Umbilical cord (tissue), 1 donor: ENCODE measurements at regions not wholly inside any gene's neighbourhood (a gene's known extent, or its start where the extent isn't known, plus 50 kb on each side); places are given as distances from the start of the nearest gene placed in this dataset.
A peak's percentile ranks its signal among the peaks of the same experiment; 100 is the strongest.
"Not testable (repeated sequence)": the region's sequence is repeated elsewhere in the genome, so short reads cannot be mapped to it uniquely, and the experiment has no call there.

ENCODE experiments used
- DNase-seq: peaks from one replicate; pipeline ENCODE4 v3.0.0-alpha.2; 2015; ENCODE audit warnings: low spot score

DNA sequence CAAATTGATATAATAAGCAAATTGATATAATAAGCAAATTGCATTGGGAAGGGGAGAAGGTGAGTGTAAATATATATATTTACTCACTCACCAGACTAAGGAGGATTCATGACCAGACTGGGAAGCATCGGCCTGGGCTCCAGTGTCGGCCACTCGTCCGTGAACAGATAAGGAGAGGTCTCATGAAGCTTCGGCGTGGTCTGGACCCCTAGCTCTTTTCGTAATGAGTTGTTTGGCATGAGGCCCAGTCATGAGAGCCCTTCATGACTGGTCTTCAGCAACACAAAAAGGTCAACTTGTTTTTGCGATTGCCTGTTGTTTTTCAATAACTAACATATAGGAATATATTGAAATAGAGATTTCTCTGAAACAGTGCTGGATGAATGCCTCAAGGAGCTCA, 222.9 kb upstream of the KCNK2 start:
- DNase-seq, result no peak

DNA sequence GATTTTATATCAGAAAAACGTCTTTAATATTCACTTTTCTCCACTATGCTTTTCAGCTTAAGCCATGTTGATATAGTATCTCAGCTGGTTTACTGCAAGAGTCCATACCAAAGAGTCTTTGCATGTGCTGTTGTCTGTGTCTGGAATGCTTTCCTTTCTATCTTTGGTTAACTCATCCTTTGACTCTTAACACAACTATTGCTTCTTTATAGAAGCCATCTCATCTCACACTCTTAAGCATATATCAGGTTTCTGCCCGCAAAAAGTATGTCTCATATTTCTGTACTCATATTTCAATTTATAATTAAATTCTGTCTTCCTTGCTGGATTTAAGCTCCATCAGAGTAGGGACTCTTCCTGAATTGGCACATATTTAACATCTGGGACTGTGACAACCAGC, 220.9 kb upstream of the KCNK2 start:
- no peak for DNase-seq

DNA sequence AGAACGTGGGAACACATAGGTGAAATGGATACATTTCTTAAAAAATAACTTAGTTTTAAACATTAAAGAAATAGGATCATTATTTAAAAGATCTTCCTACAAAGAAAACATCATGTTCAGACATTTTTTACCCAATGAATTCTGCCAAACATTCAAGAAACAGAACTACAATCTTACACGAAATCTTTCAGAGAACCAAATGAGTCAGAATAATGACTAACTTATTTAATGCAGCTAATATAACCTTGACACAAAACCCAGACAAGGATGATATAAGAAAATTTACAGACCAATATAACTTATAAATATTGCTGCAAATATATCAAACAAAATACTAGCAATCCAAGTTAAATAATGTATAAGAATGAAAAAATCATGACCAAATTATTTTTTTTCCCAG, 220.1 kb upstream of the KCNK2 start:
- no peak for DNase-seq

DNA sequence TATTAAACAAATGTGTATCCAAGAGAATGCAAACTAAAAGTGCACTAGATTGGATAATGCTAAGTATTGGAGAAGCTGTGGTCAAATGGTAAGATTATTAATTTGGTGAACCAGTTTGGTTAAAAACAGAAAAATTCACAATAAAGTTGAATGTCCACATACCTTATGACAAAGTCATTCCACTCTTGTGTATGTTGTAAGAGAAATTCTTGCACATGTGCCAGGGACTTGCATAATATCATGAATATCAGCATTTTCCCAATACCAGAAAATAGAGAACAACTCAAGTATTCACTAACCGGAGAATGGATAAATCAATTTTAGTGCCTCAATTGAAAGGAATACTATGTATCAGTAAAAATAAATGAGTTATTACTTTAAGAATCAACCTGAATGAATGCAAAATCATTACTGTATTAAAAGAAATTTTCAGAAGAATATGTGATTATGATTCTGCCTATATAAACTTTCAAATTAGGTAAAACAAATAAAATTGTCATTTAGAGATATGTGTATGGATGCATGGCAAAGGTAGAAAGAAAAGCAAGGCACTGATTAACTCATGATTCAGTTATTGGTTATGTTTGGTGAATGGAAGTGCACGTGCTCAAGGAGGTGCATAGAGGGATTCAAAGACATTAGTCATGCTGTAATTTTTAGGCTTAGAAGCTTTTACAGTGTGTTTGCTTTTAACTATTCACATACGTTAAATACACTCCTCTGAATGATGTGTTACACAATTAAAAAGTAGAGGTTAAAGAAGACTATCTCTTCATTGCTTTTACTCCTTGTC, 217.4 kb upstream of the KCNK2 start:
- no peak for DNase-seq

DNA sequence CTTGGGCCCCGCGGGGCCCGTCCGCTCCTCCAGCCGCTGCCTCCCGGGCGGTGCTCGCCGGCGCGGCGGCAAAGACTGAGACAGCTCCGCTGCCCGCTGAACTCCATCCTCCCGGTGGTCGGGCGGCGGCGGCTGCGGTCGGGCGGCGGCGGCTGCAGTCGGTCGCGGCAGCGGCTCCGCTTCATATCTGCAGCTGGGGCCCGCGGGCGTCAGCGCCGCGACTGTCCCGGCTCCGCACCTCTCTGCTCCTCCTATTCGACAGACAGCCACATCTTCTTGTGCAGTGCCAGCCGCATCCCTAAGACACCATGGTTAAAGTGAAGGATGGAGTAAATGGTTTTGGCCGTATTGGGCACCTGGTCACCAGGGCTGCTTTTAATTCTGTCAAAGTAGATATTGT, 212.1 kb upstream of the KCNK2 start:
- DNase-seq, result not testable (repeated sequence)

DNA sequence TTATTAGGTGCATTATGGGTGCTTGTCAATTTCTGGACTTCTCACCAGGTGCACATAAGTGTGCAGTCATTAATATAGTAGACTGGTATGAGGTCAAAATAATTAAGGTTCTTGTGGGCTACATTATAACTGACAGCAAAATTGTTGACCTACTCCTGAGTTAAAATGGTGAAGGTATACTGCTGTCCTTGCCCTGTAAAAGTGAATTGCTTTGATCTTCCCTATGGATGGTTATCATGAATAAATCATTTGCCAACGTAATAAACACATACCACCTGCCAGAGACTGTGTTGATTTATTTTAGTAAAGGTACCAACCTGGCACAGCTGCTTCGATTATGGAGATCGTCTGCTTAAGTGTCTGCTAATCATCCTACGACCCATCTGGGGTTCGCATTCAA, 201.6 kb upstream of the KCNK2 start:
- DNase-seq, result no peak

DNA sequence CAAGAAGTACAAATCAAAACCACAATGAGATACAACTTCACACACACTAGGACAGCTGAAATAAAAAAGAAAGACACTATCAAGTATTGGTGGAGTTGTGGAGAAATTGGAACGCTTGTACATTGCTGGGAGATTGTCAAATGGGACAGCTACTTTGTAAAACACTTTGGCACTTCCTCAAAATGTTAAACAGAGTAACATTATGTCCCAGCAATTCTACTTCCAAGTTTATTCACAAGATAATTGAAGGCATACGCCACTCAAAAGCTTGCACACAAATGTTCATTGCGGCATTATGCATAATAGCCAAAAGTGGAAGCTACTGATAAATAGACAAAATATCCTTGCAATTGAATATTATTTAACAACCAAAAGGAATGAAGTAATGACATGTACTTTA, 199.9 kb upstream of the KCNK2 start:
- DNase-seq, result no peak

DNA sequence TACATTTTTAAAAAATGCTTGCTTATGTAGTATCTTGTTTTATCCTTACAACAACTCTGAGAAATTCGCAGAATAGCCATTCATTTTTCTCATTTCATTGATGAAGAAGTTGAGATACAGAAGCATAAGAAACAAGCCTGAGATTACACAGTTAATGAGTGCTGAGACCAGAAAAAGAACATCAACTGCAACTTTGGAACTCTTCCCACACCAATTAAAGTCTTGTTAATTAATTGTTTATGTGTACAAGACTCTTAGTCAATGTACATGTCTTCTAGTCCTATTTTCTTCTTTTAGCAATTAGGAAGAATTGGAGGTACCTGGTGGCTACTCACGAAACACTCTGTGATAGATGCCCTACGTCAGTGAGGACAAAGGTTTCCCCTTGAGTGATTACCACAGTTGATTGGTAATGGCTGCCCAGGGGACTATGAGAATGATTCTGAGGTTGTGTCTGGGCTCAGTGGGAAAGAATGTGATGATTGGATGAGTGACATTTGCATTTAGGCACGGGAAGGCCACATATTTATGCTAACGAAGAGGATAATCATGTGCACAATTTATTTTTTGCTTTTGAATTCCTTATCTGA, 187.4 kb upstream of the KCNK2 start:
- no peak for DNase-seq

DNA sequence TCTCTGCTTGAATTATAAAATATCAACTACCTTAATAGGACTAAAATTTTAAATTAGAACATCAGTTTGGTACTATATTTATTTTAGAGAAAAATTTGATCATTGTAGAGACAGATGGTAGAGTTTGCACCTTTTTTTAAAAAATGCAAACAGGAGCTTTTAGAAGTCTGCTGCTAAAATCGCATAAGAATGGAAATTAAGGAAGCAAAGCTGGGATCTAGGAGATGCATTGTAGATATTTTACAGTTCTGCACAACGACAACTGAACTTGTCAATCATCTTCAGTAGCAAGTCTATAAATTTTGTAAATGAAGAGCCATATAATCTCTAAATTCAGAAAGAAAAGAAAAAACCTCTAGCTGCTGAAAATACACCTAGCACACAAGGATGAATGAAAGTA, 185.6 kb upstream of the KCNK2 start:
- DNase-seq, result no peak

DNA sequence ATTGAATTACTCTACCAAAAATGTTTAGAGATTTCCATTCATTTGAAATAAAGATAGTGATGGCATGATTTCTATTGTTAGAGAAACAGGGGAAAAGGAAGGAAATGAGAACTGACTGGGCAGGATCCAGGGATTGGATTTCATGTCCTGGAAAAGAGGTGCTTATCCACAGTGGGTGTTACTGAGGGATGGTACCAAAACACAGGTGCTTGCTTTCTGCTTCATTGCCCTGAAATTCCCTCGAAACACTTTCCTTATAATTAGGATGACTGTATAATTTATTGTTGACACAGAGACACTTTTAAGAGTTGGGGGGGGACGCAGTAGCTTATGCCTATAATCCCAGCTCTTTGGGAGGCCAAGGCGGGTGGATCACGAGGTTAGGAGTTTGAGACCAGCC, 185.0 kb upstream of the KCNK2 start:
- no peak for DNase-seq

DNA sequence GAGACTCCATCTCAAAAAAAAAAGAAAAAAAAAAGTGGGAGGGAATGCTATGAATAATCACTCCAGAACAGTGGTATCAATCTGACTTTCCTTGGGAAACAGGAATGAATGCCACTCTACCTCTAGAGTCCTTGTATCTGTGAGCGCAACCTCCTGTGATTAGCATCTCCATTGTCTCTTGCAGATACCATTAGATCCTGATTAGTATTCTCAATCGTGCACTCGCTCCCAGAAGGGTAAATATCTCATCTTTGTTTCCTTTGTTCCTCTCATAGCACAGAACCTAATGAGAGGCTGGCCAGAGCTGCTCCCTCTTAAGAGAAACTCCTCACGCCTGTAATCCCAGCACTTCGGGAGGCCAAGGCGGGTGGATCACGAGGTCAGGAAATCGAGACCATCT, 184.4 kb upstream of the KCNK2 start:
- DNase-seq, result no peak

DNA sequence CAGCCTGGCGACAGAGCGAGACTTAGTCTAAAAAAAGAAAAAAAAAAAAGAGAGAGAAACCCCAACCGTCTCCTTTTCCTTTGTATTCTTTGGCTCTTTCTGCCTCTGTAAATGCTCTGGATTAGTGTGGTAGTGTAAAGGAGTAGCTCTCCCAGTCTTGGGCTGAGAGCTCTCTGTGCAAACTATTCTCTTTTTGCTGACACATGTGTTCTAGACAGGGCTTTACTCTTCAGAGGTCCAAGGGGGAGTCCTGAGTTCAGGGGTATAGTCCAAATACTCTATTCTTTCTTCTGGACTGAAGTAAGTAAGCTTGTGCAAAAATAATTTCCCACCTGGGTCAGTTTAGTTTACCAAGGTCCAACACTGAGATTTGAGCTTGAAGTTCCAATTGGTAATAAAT, 183.8 kb upstream of the KCNK2 start:
- DNase-seq, result no peak

DNA sequence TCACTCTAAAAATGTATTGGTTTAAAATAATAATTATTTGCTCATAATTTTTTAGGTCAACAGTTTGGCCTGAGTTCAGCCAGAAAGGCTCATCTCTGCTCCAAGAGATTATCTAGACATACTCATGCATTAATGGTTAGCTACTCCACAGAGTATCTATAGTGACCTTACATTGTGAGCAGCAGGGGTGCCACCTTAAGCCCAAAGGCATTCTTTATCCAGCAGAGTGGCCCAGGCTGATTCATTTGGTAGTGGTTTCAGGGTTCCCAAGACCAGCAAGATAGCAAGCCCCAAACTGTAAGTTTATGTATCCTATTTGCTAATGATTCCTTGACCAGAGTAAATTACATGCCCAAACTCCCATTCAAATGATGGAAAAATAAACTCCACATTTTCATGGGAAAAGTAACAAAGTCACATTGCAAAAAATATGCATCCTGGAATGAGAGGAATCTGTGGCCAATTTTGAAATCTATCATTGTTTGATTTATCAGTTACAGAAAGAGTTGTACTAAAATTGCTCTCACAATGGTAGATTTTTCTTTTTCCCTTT, 182.6 kb upstream of the KCNK2 start:
- DNase-seq, result no peak

DNA sequence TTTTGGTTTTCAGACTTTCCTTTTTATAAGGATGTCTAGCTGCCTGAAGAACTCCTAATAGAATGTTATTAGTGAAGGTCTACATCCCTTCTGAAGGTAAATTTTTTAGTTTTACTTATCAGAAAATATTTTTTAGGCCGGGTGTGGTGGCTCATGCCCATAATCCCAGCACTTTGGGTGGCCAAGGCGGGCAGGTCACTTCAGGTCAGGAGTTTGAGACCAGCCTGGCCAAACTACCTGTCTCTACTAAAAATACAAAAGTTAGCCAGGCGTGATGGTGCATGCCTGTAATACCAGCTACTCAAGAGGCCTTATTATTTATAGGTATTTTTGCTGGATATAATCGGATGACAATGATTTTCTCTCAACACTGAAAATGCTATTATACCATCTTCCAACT, 181.9 kb upstream of the KCNK2 start:
- no peak for DNase-seq

DNA sequence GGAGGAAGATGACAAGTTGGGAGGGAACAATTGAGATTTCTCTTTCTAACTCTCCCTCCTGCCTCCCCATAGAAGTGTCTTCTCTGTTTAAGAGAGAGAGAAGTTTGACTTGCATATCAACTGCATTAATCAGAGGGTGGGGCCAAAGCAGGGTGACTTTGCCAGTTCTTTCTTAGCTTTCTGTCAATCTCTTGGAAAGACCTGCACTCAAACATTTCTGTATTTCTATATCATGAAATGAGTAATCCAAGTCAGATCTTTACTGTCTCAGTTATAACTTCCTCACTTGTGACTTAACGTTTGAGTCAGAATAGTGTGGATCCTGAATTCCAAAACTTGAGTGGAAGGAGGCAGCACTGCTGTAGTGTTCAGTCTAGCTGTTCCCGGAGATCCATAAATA, 180.8 kb upstream of the KCNK2 start:
- no peak for DNase-seq

DNA sequence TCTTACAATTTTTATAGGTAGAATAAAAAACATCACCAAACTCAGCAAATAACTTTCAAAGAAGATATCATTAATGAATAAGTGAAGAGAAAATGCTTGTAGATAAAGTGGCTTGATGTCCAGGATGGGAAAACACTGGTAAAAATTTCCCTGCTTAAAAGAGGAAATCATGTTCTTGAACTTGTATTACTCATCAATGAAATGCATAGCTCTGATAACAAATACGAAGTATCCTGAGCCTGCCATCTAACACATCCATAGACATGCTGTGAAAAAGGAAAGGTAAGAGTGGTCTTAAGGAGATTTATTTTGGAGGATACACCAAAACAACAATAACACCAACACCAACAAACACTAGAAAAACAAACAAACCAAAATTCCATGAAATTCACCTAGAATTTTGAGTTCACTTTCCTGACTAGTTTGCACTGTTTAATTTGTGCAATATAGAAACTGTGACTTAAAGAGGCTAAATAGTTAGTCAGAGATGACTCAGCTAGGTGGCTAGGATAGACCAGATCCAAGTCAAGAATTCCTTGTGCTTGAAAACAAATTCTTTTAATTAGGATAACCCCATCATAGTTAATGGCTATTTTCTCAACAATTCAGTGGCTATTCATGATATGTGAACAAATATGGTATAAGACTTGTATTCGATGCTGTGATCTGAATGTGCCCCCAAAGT, 179.8 kb upstream of the KCNK2 start:
- no peak for DNase-seq

DNA sequence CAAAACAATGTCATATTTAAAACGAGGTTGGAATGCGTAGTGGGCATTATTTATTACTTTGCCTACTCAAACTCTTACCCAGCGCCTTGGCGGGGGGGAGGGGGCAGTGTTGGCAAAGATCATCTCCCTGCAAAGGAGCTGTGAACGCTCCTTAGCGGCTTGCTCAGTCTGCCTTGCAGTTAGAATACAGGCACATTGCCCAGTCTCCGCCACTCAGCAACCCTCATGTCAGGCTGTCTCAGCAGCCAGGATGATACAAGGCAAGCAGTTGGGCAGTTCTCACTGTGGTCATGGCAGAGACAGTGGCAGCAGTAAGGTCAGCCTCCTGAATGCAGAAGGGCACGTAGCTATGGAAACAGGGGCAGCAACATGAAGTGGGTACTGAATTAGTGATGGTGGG, 170.4 kb upstream of the KCNK2 start:
- no peak for DNase-seq

DNA sequence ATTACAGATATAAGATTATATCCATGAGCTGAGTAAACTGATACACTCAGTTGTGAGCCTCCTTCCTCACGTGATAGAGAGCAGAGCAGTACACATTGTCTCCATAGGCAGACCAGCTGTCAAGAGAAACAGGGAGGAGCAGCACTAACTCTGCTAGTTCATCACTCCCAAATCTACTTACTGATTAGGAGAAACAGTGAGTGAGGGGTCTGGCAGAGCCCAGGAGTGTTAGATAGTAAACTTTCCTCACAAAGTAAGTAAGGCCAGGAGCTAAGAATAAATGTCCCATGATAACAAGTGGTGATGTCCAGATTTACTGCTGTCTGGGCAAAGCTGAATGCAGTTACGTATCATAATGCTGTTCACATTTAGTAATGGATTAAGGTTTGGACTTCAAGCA, 168.6 kb upstream of the KCNK2 start:
- peak; percentile 89 for DNase-seq

DNA sequence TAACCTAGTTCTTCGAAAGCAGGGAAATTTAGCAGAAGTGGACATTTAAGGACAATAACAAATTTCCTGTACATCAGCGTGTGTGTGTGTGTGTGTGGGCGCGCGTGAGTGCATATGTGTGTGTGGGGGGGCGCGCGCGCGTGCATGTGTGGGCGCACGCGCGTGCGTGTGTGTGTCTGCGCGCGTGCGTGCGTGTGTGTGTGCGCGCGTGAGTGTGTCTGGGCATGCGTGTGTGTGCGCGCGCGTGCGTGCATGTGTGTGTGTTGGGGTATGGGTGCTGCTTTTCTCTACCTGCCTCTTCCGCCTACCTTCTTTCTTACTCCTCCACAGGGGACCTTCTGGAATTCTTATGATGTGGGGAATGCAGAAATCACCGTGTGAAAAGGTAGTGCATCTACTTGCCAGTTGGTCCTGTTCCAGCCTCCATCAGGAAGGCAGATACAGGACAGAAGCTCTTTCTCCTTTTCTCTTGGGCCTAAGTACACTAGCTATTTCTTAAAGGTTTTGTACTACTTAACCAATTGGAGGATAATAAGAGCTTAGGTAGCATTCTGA, 165.4 kb upstream of the KCNK2 start:
- no peak for DNase-seq

DNA sequence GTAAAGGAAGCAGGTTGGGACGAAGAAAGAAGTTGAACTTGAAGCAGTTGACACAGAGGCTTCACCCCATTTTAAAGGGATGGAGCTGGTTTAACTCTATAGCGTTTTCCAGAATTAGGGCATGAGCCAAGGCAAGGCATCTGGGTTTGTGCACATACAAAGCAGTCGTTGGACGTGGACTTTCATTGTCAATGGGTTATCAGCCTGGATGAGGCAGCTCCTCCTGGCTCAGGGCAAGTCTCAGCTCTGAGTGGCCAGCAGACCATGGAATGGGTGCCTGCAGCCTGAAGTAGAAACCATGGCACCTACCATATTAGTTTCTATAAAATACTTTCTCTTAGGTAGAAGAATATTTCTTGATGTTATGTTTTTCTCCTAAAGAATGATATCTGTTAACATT, 163.8 kb upstream of the KCNK2 start:
- no peak for DNase-seq

DNA sequence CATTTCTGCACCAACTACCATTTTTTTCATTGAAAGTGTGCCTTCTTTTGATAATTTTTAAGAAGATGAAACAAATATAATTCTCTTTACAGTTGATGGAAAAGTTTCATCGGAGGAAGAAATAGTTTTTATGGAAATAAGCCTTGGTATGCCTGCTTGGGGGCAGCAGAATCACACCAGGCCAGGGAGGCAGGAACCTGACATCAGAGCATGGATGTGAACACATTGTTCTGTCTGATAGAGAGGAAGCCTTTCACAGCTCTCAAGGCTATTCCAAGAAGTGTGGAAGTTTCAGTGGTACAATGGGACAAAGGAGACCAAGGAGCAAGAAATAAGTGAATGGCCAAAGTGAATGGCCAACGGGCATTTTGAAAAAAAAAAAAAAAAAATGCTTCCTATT, 162.2 kb upstream of the KCNK2 start:
- no peak for DNase-seq

DNA sequence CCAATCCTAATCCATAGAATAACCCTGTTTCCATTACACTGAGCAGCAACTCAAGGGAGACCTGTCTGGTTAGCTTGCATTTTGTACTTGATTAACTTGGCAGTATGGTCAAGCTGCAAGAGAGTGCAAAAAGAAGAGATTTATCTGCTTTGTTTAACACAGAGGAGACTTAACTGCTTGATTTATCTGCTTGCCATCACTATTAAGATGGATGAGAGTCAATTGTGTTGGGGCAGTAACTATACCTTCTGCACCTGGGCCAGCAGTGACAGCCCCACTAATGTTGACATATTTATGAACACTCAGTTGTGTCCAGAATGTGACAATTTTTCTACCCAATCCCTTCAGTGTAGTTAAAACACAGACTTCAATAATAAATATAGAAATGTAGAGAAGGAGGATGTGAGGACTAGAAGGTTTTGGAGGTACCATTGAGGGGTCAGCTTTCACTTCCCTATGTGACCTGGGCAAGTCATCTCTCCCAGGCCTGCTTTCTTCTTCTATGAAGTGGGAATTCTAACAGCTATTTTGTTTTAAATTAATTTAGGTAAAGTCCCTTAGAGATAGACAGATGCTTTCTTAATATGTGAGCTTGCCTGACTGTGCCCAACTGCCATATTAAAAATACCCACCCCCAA, 159.1 kb upstream of the KCNK2 start:
- DNase-seq, result no peak
